ENCODE measurements at regions not wholly inside any gene's neighbourhood (a gene's known extent, or its start where the extent isn't known, plus 50 kb on each side); places are given as distances from the start of the nearest gene placed in this dataset.

DNA sequence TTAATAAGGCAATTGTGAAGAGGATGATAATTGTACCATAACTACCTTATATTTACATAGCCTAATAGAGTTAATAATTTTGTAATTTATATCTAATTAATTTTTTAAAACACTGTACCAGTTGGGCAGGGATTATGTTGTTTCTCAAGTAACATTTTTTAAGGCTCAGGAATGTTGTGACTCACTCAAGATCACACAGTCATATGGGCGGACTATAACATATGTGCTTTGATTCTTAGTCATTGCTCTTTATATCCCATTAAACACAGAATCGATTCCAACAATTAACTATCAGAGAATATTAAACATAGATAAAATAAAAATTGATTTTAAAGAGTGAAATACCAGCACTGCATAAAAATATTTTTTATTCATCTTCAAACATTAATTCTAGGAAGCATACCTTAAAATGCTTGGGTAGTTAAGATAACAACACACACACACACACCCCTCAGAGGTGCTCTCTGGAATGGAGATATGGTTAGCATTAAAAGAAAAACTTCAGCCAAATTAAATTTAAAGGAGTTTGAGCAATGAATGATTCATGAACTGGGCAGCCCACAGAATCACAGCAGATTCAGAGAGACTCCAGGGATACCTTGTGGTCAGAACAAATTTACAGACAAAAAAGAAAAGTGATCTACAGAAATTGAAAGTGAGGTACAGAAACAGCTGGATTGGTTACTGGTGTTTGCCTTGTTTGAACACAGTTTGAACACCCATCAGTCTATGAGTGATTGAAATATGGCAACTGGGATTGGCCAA lies 869.4 kb upstream of the ID2 start:
- no peaks in the 10 kb centered on the region for H3K36me3 ChIP-seq
- H3K4me3 ChIP-seq, result no peak overlapping the region
- ATAC-seq (ENCODE audit: insufficient number of reproducible peaks, low FRiP score, low read depth), result no peak
- TF ChIP-seq, protein P1, sequence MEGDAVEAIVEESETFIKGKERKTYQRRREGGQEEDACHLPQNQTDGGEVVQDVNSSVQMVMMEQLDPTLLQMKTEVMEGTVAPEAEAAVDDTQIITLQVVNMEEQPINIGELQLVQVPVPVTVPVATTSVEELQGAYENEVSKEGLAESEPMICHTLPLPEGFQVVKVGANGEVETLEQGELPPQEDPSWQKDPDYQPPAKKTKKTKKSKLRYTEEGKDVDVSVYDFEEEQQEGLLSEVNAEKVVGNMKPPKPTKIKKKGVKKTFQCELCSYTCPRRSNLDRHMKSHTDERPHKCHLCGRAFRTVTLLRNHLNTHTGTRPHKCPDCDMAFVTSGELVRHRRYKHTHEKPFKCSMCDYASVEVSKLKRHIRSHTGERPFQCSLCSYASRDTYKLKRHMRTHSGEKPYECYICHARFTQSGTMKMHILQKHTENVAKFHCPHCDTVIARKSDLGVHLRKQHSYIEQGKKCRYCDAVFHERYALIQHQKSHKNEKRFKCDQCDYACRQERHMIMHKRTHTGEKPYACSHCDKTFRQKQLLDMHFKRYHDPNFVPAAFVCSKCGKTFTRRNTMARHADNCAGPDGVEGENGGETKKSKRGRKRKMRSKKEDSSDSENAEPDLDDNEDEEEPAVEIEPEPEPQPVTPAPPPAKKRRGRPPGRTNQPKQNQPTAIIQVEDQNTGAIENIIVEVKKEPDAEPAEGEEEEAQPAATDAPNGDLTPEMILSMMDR (IDR thresholded peaks at IDR 0.05), result no peak
- no peak for DNase-seq (ENCODE audit: low spot score)
- no peak overlapping the region for H3K27ac ChIP-seq
- no peaks in the 10 kb centered on the region for H3K4me1 ChIP-seq (ENCODE audit: control insufficient read depth in 1 of 2, low read depth in 2 of 2)
- H3K9me3 ChIP-seq, result no peaks in the 10 kb centered on the region
- H3K27me3 ChIP-seq (replicated peaks; ENCODE audit: insufficient read depth), result no peaks in the 10 kb centered on the region

- ATAC-seq (ENCODE audit: insufficient number of reproducible peaks, low FRiP score, low read depth), result no peak
- TF ChIP-seq, protein P1 (IDR thresholded peaks at IDR 0.05), result no peak
These were observed 868.1 kb upstream of the ID2 start for GRCh38 chr2:7813541-7814292.

DNA sequence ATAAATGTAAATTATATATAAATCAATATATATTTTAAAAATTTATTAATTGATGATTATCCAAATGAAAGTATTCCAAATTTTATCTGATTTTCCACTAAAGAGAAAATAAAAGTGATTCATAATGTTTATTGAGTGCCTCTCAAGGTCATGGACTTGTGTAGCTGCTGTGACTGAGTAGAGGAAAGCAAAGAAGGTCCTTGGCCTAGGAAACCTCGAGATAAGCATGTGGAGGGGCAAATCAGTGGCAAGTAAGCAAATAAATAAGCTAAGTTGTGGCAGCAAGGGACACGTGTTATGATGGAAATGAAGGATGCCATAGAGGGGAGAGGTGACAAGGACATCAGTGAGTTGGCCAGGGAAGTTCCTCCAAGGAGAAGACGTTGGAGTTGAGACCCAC lies 866.1 kb upstream of the ID2 start:
- no peak for DNase-seq (ENCODE audit: low spot score)

More at GRCh38 chr2:7813541-7814292, 868.1 kb upstream of the ID2 start:
- DNase-seq (ENCODE audit: low spot score), result no peak
- Histone ChIP-seq H3K4me1 (ENCODE audit: control insufficient read depth in 1 of 2, low read depth in 2 of 2) (no peaks in the 10 kb centered on the region), H3K4me3 (no peak overlapping the region), H3K36me3 (no peaks in the 10 kb centered on the region), H3K27ac (no peak overlapping the region), H3K27me3 (replicated peaks; ENCODE audit: insufficient read depth) (no peaks in the 10 kb centered on the region), H3K9me3 (no peaks in the 10 kb centered on the region)

GRCh38 chr2:7816233-7816632 lies 865.6 kb upstream of the ID2 start:
- Histone ChIP-seq H3K4me1 (ENCODE audit: control insufficient read depth in 1 of 2, low read depth in 2 of 2) (no peaks in the 10 kb centered on the region), H3K27me3 (replicated peaks; ENCODE audit: insufficient read depth) (no peaks in the 10 kb centered on the region), H3K27ac (no peak overlapping the region), H3K9me3 (no peaks in the 10 kb centered on the region), H3K36me3 (no peaks in the 10 kb centered on the region), H3K4me3 (no peak overlapping the region)
- TF ChIP-seq, protein P1 (IDR thresholded peaks at IDR 0.05), result no peak
- no peak for ATAC-seq (ENCODE audit: insufficient number of reproducible peaks, low FRiP score, low read depth)
- no peak for DNase-seq (ENCODE audit: low spot score)

More for the DNA sequence above, 866.1 kb upstream of the ID2 start:
- TF ChIP-seq, protein P1 (IDR thresholded peaks at IDR 0.05), result no peak
- no peaks in the 10 kb centered on the region for H3K4me1 ChIP-seq (ENCODE audit: control insufficient read depth in 1 of 2, low read depth in 2 of 2)
- ATAC-seq (ENCODE audit: insufficient number of reproducible peaks, low FRiP score, low read depth), result no peak
- no peaks in the 10 kb centered on the region for H3K27me3 ChIP-seq (replicated peaks; ENCODE audit: insufficient read depth)
- no peaks in the 10 kb centered on the region for H3K36me3 ChIP-seq
- no peak overlapping the region for H3K4me3 ChIP-seq
- H3K27ac ChIP-seq, result no peak overlapping the region
- H3K9me3 ChIP-seq, result no peaks in the 10 kb centered on the region

- no peaks in the 10 kb centered on the region for H3K36me3 ChIP-seq
- TF ChIP-seq, protein P1 (IDR thresholded peaks at IDR 0.05), result no peak
- no peak for DNase-seq (ENCODE audit: low spot score)
- H3K4me1 ChIP-seq (ENCODE audit: control insufficient read depth in 1 of 2, low read depth in 2 of 2), result no peaks in the 10 kb centered on the region
- no peak for ATAC-seq (ENCODE audit: insufficient number of reproducible peaks, low FRiP score, low read depth)
- H3K27me3 ChIP-seq (replicated peaks; ENCODE audit: insufficient read depth), result no peaks in the 10 kb centered on the region
- no peak overlapping the region for H3K4me3 ChIP-seq
- no peak overlapping the region for H3K27ac ChIP-seq
- no peaks in the 10 kb centered on the region for H3K9me3 ChIP-seq
These were observed 864.9 kb upstream of the ID2 start for GRCh38 chr2:7816944-7817343.

All from thoracic aorta (tissue), 2 donors.